GM06990 (cell line): ENCODE measurements at regions not wholly inside any gene's neighbourhood (a gene's known extent, or its start where the extent isn't known, plus 50 kb on each side); places are given as distances from the start of the nearest gene placed in this dataset.

Experiments used
- DNase-seq: peaks from one replicate; pipeline ENCODE4 v3.0.0-alpha.2; 2011; ENCODE audit not compliant: insufficient read length; ENCODE audit errors: extremely low read depth
- H3K27me3 ChIP-seq: replicated peaks from 2 replicates; pipeline ENCODE4 v1.6.0; 2011; ENCODE audit warnings: low read length; ENCODE audit not compliant: control insufficient read depth, insufficient read depth
- H3K36me3 ChIP-seq: 2 replicates; pipeline ENCODE4 v1.5.1; 2011; ENCODE audit warnings: low read length; ENCODE audit not compliant: control insufficient read depth, insufficient read depth
- H3K4me3 ChIP-seq: replicated peaks from 2 replicates; pipeline ENCODE4 v1.5.1; 2011; ENCODE audit warnings: low read depth, mild to moderate bottlenecking, control low read depth, low read length
- CTCF ChIP-seq: IDR thresholded peaks from 2 replicates; pipeline ENCODE4 v1.5.1; 2011; ENCODE audit warnings: low read length, control low read depth, mild to moderate bottlenecking, inconsistent platforms; ENCODE audit not compliant: insufficient read depth, poor library complexity, severe bottlenecking

- no peak for TF ChIP-seq CTCF
- no peak for DNase-seq
- no peak overlapping the region for H3K4me3 ChIP-seq
- H3K27me3 ChIP-seq = no peaks in the 10 kb centered on the region
- no peaks in the 10 kb centered on the region for H3K36me3 ChIP-seq
These were observed 109.3 kb upstream of the BMP2K start for GRCh38 chr4:78666830-78667258.

- no peak for DNase-seq
- H3K36me3 ChIP-seq = no peaks in the 10 kb centered on the region
- H3K4me3 ChIP-seq = no peak overlapping the region
- no peaks in the 10 kb centered on the region for H3K27me3 ChIP-seq
- TF ChIP-seq CTCF = no peak
These were observed 108.8 kb upstream of the BMP2K start for GRCh38 chr4:78667325-78667724.

- no peak for DNase-seq
- no peaks in the 10 kb centered on the region for H3K27me3 ChIP-seq
- no peak for TF ChIP-seq CTCF
- no peaks in the 10 kb centered on the region for H3K36me3 ChIP-seq
- no peak overlapping the region for H3K4me3 ChIP-seq
These were observed 108.4 kb upstream of the BMP2K start for GRCh38 chr4:78667764-78668163.

- Histone ChIP-seq H3K36me3 (no peaks in the 10 kb centered on the region), H3K4me3 (no peak overlapping the region), H3K27me3 (no peaks in the 10 kb centered on the region)
- no peak for TF ChIP-seq CTCF
- no peak for DNase-seq
These were observed 106.7 kb upstream of the BMP2K start for GRCh38 chr4:78669453-78669852.

- no peaks in the 10 kb centered on the region for H3K36me3 ChIP-seq
- TF ChIP-seq CTCF = no peak
- no peak overlapping the region for H3K4me3 ChIP-seq
- H3K27me3 ChIP-seq = no peaks in the 10 kb centered on the region
- DNase-seq = no peak
These were observed 104.0 kb upstream of the BMP2K start for GRCh38 chr4:78671903-78672815.
